SK-N-SH (cell line): ENCODE measurements at regions not wholly inside any gene's neighbourhood (a gene's known extent, or its start where the extent isn't known, plus 50 kb on each side); places are given as distances from the start of the nearest gene placed in this dataset.

Experiments used
- CTCF ChIA-PET: fragments of 300-600, 350-600 bp; formaldehyde crosslinking; extraction: SDS; loops from one replicate; lab custom pipeline; 2021; lab: Yijun Ruan, JAX
- POLR2A ChIA-PET: fragments of 350-600 bp; sonication (Branson Sonifier 250); formaldehyde crosslinking; extraction: SDS; loops from one replicate; lab custom pipeline; 2020; ENCODE audit warnings: antibody characterized with exemption, inconsistent platforms; lab: Yijun Ruan, JAX
- DNase-seq: peaks from one replicate; pipeline ENCODE4 v3.0.0; 2012
- H2AFZ ChIP-seq: fragments of 200-600 bp; sonication (generic); 2 replicates; pipeline ENCODE4 v1.8.1; 2016; ENCODE audit warnings: antibody characterized with exemption, mild to moderate bottlenecking, low read depth
- H3F3A ChIP-seq: fragments of 200-600 bp; sonication (generic); replicated peaks from 2 replicates; pipeline ENCODE3; 2016; ENCODE audit warnings: antibody characterized with exemption, mild to moderate bottlenecking; ENCODE audit not compliant: insufficient read depth
- H3K27ac ChIP-seq, 2 experiments: fragments of 200-500 bp in 1 of 2; fragments of 200-600 bp in 1 of 2; sonication (Bioruptor generic) in 1 of 2; sonication (generic), shearing (Covaris generic) in 1 of 2; 2 replicates each; pipeline versions ENCODE4 v1.5.1 to v1.6.1; 2014 to 2016; ENCODE audit warnings: low read depth in 2 of 2, inconsistent platforms in 1 of 2, low read length in 1 of 2, mild to moderate bottlenecking in 1 of 2, mixed read lengths in 1 of 2
- H3K27me3 ChIP-seq: fragments of 200-600 bp; sonication (generic), shearing (Covaris generic); 2 replicates; pipeline ENCODE4 v1.6.1; 2016; ENCODE audit warnings: mixed run types; ENCODE audit not compliant: insufficient read depth
- H3K36me3 ChIP-seq, 2 experiments: fragments of 200-500 bp in 1 of 2; fragments of 200-600 bp in 1 of 2; sonication (Bioruptor generic) in 1 of 2; sonication (generic) in 1 of 2; replicated peaks in 1 of 2; 2 replicates each; pipeline versions ENCODE3 to v1.5.1; 2014 to 2016; ENCODE audit warnings: low read length in 1 of 2, mild to moderate bottlenecking in 1 of 2; ENCODE audit not compliant: insufficient read depth in 2 of 2, control insufficient read depth in 1 of 2
- H3K4me1 ChIP-seq, 2 experiments: fragments of 200-500 bp in 1 of 2; fragments of 200-600 bp in 1 of 2; sonication (Bioruptor generic) in 1 of 2; sonication (generic), shearing (Covaris generic) in 1 of 2; 2 replicates each; pipeline versions ENCODE4 v1.5.1 to v1.6.1; 2014 to 2016; ENCODE audit warnings: low read depth in 1 of 2, low read length in 1 of 2, mixed run types in 1 of 2; ENCODE audit not compliant: insufficient read depth in 2 of 2, control insufficient read depth in 1 of 2
- H3K4me2 ChIP-seq: fragments of 200-600 bp; sonication (generic), shearing (Covaris generic); 2 replicates; pipeline ENCODE4 v1.6.1; 2017; ENCODE audit warnings: mixed run types
- H3K4me3 ChIP-seq, 2 experiments: fragments of 200-500 bp in 1 of 2; fragments of 200-600 bp in 1 of 2; sonication (Bioruptor generic) in 1 of 2; sonication (generic), shearing (Covaris generic) in 1 of 2; 2 replicates each; pipeline versions ENCODE4 v1.5.1 to v1.8.1; 2014 to 2016; ENCODE audit warnings: low read depth in 2 of 2, inconsistent platforms in 1 of 2, low read length in 1 of 2, mild to moderate bottlenecking in 1 of 2, mixed read lengths in 1 of 2, moderate library complexity in 1 of 2
- H3K79me2 ChIP-seq: fragments of 200-600 bp; sonication (generic); 2 replicates; pipeline ENCODE4 v1.8.1; 2017; ENCODE audit warnings: mild to moderate bottlenecking; ENCODE audit not compliant: insufficient read depth
- H3K9ac ChIP-seq: fragments of 200-600 bp; sonication (generic); 2 replicates; pipeline ENCODE4 v1.6.1; 2017; ENCODE audit warnings: mixed run types
- H3K9me2 ChIP-seq: fragments of 200-600 bp; sonication (generic); 2 replicates; pipeline ENCODE4 v1.6.1; 2017; ENCODE audit warnings: mixed run types
- H3K9me3 ChIP-seq: fragments of 200-600 bp; sonication (generic); 2 replicates; pipeline ENCODE4 v1.6.1; 2017; ENCODE audit warnings: mixed run types, mild to moderate bottlenecking, moderate library complexity
- H4K20me1 ChIP-seq: fragments of 200-600 bp; sonication (generic); 2 replicates; pipeline ENCODE4 v1.6.1; 2017; ENCODE audit warnings: mild to moderate bottlenecking, mixed run types; ENCODE audit not compliant: insufficient read depth
- EP300 ChIP-seq, 2 experiments: IDR thresholded peaks; 2 replicates each; pipeline versions ENCODE4 v1.4.0 to v1.6.1; 2012; ENCODE audit warnings: borderline replicate concordance in 1 of 2, low read depth in 1 of 2, low read length in 1 of 2
- FOSL2 ChIP-seq: IDR thresholded peaks from 2 replicates; pipeline ENCODE4 v1.4.0; 2012; ENCODE audit warnings: low read depth, mild to moderate bottlenecking, moderate library complexity, borderline replicate concordance
- FOXM1 ChIP-seq: IDR thresholded peaks from 2 replicates; pipeline ENCODE4 v1.4.0; 2012; ENCODE audit warnings: low read depth, mild to moderate bottlenecking
- GATA2 ChIP-seq: sonication (generic); formaldehyde crosslinking; IDR thresholded peaks from 2 replicates; pipeline ENCODE4 v1.5.0; 2020; ENCODE audit warnings: mild to moderate bottlenecking, missing genetic modification reagents
- MEF2A ChIP-seq: IDR thresholded peaks from 2 replicates; pipeline ENCODE4 v1.4.0; 2012; ENCODE audit warnings: low read depth, borderline replicate concordance
- MXI1 ChIP-seq: IDR thresholded peaks from 2 replicates; pipeline ENCODE4 v1.6.1; 2012; ENCODE audit warnings: mild to moderate bottlenecking, low read depth, low read length, improper control_type of control experiment
- RXRA ChIP-seq: IDR thresholded peaks from 2 replicates; pipeline ENCODE4 v1.4.0; 2012; ENCODE audit warnings: low read depth, mild to moderate bottlenecking, borderline replicate concordance
- TEAD4 ChIP-seq: IDR thresholded peaks from 2 replicates; pipeline ENCODE4 v1.4.0; 2012; ENCODE audit warnings: mild to moderate bottlenecking, borderline replicate concordance; ENCODE audit not compliant: insufficient read depth
- WGBS: methylation state at CpG from one replicate; pipeline ENCODE4 v1.1.6; 2017; ENCODE audit warnings: low lambda C conversion rate; 5-methylcytosine and 5-hydroxymethylcytosine counted together
- TF ChIP-seq, protein P1 (sequence below): IDR thresholded peaks from 2 replicates; pipeline ENCODE4 v1.4.0; 2012; ENCODE audit warnings: low read depth, borderline replicate concordance
- TF ChIP-seq, protein P2 (sequence below): IDR thresholded peaks from 2 replicates; pipeline ENCODE4; 2012
- TF ChIP-seq, protein P3 (sequence below): fragments of 150-350 bp; IDR thresholded peaks from 2 replicates; pipeline ENCODE4 v1.6.1; 2016; ENCODE audit warnings: mild to moderate bottlenecking, low read depth, low read length

DNA sequence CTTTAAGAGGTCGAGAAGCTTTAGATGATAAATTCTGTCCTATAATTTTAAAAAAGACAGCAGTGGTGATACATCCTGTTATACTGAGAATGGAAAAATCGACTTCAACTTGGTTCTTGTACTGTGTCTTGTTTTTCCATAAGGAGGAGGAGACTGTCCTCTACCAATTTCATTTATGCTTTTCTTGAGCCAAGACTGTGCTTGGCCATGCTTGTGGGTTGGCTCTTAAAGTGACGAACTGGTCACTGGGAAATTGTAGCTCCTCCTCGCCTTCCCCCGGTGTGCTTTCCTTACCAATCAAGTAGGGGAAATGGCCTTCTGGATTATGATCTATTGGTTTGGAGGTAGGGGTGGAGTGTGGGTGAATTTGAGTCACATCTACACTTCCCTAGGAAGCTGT lies 67.1 kb upstream of the HSPB3 start:
- no peak overlapping the region for H3K9ac ChIP-seq
- no peak overlapping the region for H2AFZ ChIP-seq
- no peaks in the 10 kb centered on the region for H3K27me3 ChIP-seq
- no peaks in the 10 kb centered on the region for H3K79me2 ChIP-seq
- no peak for DNase-seq
- H3K9me2 ChIP-seq, result no peaks in the 10 kb centered on the region
- H3K9me3 ChIP-seq, result no peaks in the 10 kb centered on the region
- H3K4me3 ChIP-seq, result no peak overlapping the region
- CTCF ChIA-PET, result no interaction called here
- peaks cover 14% of the 10 kb centered on the region for H3F3A ChIP-seq
- POLR2A ChIA-PET, result no interaction called here
- H3K4me1 ChIP-seq, result peaks cover 0 to 20% of the 10 kb centered on the region in 2 experiments; a peak in 3 of 4 replicates
- no peaks in the 10 kb centered on the region for H3K36me3 ChIP-seq
- H3K4me2 ChIP-seq, result peak overlapping the region; percentile 5; the same call in 1 of the 2 replicates
- 70% methylated on average over 5 of the region's 5 CpGs for WGBS
- TF ChIP-seq EP300 (IDR thresholded peaks at IDR 0.05; ENCODE audit: borderline replicate concordance in 1 of 2, low read depth in 1 of 2, low read length in 1 of 2) (no peak), MXI1 (no peak), FOXM1 (no peak), FOSL2 (no peak), GATA2 (CRISPR knock-in tag) (no peak), TEAD4 (no peak)
- TF ChIP-seq, protein P1, sequence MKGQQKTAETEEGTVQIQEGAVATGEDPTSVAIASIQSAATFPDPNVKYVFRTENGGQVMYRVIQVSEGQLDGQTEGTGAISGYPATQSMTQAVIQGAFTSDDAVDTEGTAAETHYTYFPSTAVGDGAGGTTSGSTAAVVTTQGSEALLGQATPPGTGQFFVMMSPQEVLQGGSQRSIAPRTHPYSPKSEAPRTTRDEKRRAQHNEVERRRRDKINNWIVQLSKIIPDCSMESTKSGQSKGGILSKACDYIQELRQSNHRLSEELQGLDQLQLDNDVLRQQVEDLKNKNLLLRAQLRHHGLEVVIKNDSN, result no peak
- peak overlapping the region in 1 of 2 experiments; percentile 31; a peak in 1 of 4 replicates for H3K27ac ChIP-seq
- H4K20me1 ChIP-seq, result no peaks in the 10 kb centered on the region

DNA sequence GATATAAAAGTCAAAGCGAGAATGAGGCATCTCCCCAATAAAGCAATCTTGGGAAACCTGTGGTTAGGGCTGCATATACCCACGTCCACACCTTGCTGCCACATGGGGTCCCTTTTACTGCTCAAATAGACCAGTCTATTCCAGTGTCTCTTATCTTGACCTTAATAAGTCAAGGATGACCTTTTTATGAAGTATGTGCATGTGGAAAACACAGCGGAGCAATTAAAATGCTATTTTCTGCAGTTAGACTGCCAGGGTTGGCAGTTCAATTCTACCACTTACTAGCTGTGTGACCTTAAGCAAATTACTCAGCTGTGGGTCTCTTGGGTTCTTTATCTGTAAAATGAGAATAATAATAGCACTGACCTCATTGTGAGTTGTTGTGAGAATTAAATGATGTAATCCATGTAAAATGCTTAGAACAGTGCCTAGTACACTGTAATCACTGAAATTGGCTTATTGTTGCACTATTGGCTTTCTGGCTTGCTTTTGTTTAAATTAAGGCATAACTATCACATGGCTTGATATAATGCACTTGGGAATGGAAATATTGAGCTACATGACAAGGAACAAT lies 67.8 kb upstream of the HSPB3 start:
- Histone ChIP-seq H3K36me3 (no peaks in the 10 kb centered on the region), H2AFZ (no peak overlapping the region), H3K4me2 (peak overlapping the region; percentile 5; the same call in 1 of the 2 replicates), H3K27me3 (no peaks in the 10 kb centered on the region), H3K4me3 (no peak overlapping the region), H3K9me2 (no peaks in the 10 kb centered on the region), H3K4me1 (peaks cover 0 to 20% of the 10 kb centered on the region in 2 experiments; a peak in 3 of 4 replicates), H3F3A (peaks cover 14% of the 10 kb centered on the region), H3K79me2 (no peaks in the 10 kb centered on the region), H4K20me1 (no peaks in the 10 kb centered on the region), H3K9me3 (no peaks in the 10 kb centered on the region), H3K9ac (no peak overlapping the region), H3K27ac (peak overlapping the region in 1 of 2 experiments; percentile 31; a peak in 1 of 4 replicates)
- ChIA-PET POLR2A (no interaction called here), CTCF (no interaction called here)
- TF ChIP-seq, protein P2, sequence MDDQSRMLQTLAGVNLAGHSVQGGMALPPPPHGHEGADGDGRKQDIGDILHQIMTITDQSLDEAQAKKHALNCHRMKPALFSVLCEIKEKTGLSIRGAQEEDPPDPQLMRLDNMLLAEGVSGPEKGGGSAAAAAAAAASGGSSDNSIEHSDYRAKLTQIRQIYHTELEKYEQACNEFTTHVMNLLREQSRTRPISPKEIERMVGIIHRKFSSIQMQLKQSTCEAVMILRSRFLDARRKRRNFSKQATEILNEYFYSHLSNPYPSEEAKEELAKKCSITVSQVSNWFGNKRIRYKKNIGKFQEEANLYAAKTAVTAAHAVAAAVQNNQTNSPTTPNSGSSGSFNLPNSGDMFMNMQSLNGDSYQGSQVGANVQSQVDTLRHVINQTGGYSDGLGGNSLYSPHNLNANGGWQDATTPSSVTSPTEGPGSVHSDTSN, result no peak
- TF ChIP-seq RXRA, result no peak
- TF ChIP-seq, protein P3, sequence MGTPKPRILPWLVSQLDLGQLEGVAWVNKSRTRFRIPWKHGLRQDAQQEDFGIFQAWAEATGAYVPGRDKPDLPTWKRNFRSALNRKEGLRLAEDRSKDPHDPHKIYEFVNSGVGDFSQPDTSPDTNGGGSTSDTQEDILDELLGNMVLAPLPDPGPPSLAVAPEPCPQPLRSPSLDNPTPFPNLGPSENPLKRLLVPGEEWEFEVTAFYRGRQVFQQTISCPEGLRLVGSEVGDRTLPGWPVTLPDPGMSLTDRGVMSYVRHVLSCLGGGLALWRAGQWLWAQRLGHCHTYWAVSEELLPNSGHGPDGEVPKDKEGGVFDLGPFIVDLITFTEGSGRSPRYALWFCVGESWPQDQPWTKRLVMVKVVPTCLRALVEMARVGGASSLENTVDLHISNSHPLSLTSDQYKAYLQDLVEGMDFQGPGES, result no peak
- TF ChIP-seq MEF2A, result peak; percentile 64; the same call in 1 of the 2 replicates
- WGBS, result 83% methylated on average over 3 of the region's 3 CpGs
- DNase-seq, result no peak
